HEK293 (cell line): ENCODE measurements at regions not wholly inside any gene's neighbourhood (a gene's known extent, or its start where the extent isn't known, plus 50 kb on each side); places are given as distances from the start of the nearest gene placed in this dataset.

Source experiments
- CTCF ChIA-PET: fragments of 350-600 bp; formaldehyde crosslinking; extraction: SDS; loops from one replicate; lab custom pipeline; 2021; ENCODE audit warnings: antibody characterized with exemption; lab: Yijun Ruan, JAX
- POLR2A ChIA-PET: fragments of 300-600 bp; formaldehyde crosslinking; extraction: SDS; loops from one replicate; lab custom pipeline; 2020; ENCODE audit warnings: antibody characterized with exemption, inconsistent platforms; lab: Yijun Ruan, JAX
- H3K27ac ChIP-seq: fragments of 200-500 bp; sonication (Bioruptor generic); 2 replicates; pipeline ENCODE4 v1.5.1; 2014; ENCODE audit warnings: low read depth, low read length, control low read depth, inconsistent platforms; ENCODE audit errors: extremely low read depth
- H3K36me3 ChIP-seq, 2 experiments: fragments of 200-500 bp in 1 of 2; sonication (Bioruptor generic) in 1 of 2; 1 replicate in 1 of 2; 2 replicates in 1 of 2; pipeline ENCODE4 v1.5.1; 2014 to 2017; ENCODE audit warnings: inconsistent platforms in 2 of 2, low read length in 2 of 2; ENCODE audit not compliant: control insufficient read depth in 2 of 2, insufficient read depth in 1 of 2
- H3K4me1 ChIP-seq: fragments of 200-500 bp; sonication (Bioruptor generic); 2 replicates; pipeline ENCODE4 v1.5.1; 2014; ENCODE audit warnings: mild to moderate bottlenecking, low read length, inconsistent platforms; ENCODE audit not compliant: control insufficient read depth, insufficient read depth
- H3K4me3 ChIP-seq: 2 replicates; pipeline ENCODE4 v1.5.1; 2011; ENCODE audit warnings: low read depth, mild to moderate bottlenecking, control low read depth, low read length, moderate library complexity
- H3K9me3 ChIP-seq: fragments of 200-500 bp; sonication (Bioruptor generic); 2 replicates; pipeline ENCODE4 v1.5.1; 2014; ENCODE audit warnings: low read depth, low read length, inconsistent platforms; ENCODE audit not compliant: control insufficient read depth, insufficient read depth
- GLIS1 ChIP-seq: fragments of 450-650 bp; formaldehyde crosslinking; IDR thresholded peaks from 2 replicates; pipeline ENCODE4 v1.5.1; 2016; ENCODE audit warnings: missing biosample characterization, missing genetic modification characterization
- KLF10 ChIP-seq: fragments of 450-650 bp; IDR thresholded peaks from 2 replicates; pipeline ENCODE4 v1.5.1; 2018; ENCODE audit warnings: missing biosample characterization, mild to moderate bottlenecking, missing genetic modification characterization
- KLF9 ChIP-seq: fragments of 450-650 bp; formaldehyde crosslinking; IDR thresholded peaks from 2 replicates; pipeline ENCODE4 v1.5.1; 2016; ENCODE audit warnings: missing biosample characterization, missing genetic modification characterization, low read depth
- MEIS1 ChIP-seq: sonication (generic); formaldehyde crosslinking; IDR thresholded peaks from 2 replicates; pipeline ENCODE4 v1.8.1; 2022; ENCODE audit warnings: missing genetic modification reagents, mild to moderate bottlenecking, borderline replicate concordance
- TRIM28 ChIP-seq: IDR thresholded peaks from 2 replicates; pipeline ENCODE4 v1.6.1; 2011; ENCODE audit warnings: low read length, control low read depth, borderline replicate concordance
- ZBTB21 ChIP-seq: fragments of 450-650 bp; formaldehyde crosslinking; IDR thresholded peaks from 2 replicates; pipeline ENCODE4 v1.5.1; 2017; ENCODE audit warnings: missing biosample characterization, missing genetic modification characterization
- ZNF146 ChIP-seq: fragments of 450-650 bp; formaldehyde crosslinking; IDR thresholded peaks from 2 replicates; pipeline ENCODE4 v1.5.1; 2016; ENCODE audit warnings: missing biosample characterization, missing genetic modification characterization
- ZNF211 ChIP-seq: fragments of 450-650 bp; formaldehyde crosslinking; IDR thresholded peaks from 2 replicates; pipeline ENCODE4 v1.5.1; 2016; ENCODE audit warnings: low read depth, missing biosample characterization, missing genetic modification characterization
- ZNF350 ChIP-seq: fragments of 450-650 bp; formaldehyde crosslinking; IDR thresholded peaks from 2 replicates; pipeline ENCODE4 v1.5.0; 2017; ENCODE audit warnings: missing biosample characterization, mild to moderate bottlenecking, missing genetic modification characterization
- ZNF530 ChIP-seq: fragments of 450-650 bp; formaldehyde crosslinking; IDR thresholded peaks from 2 replicates; pipeline ENCODE4 v1.5.1; 2016; ENCODE audit warnings: low read depth, missing biosample characterization, missing genetic modification characterization
- ZNF555 ChIP-seq: fragments of 450-650 bp; formaldehyde crosslinking; conservative IDR thresholded peaks from 2 replicates; pipeline ENCODE4 v1.5.1; 2017; ENCODE audit warnings: missing biosample characterization, mild to moderate bottlenecking, missing genetic modification characterization, inconsistent platforms
- ZNF585B ChIP-seq: fragments of 450-650 bp; formaldehyde crosslinking; IDR thresholded peaks from 2 replicates; pipeline ENCODE4 v1.5.1; 2016; ENCODE audit warnings: missing biosample characterization, missing genetic modification characterization
- ZNF621 ChIP-seq: fragments of 450-650 bp; formaldehyde crosslinking; IDR thresholded peaks from 2 replicates; pipeline ENCODE4 v1.5.1; 2017; ENCODE audit warnings: missing biosample characterization, missing genetic modification characterization
- ZNF670 ChIP-seq: fragments of 450-650 bp; formaldehyde crosslinking; IDR thresholded peaks from 2 replicates; pipeline ENCODE4 v1.5.1; 2016; ENCODE audit warnings: missing biosample characterization, missing genetic modification characterization, low read depth
- ZNF792 ChIP-seq: fragments of 450-650 bp; formaldehyde crosslinking; IDR thresholded peaks from 2 replicates; pipeline ENCODE4 v1.5.1; 2016; ENCODE audit warnings: missing biosample characterization, missing genetic modification characterization
- TF ChIP-seq, protein P1 (sequence below): fragments of 450-650 bp; formaldehyde crosslinking; IDR thresholded peaks from 2 replicates; pipeline ENCODE4 v1.5.1; 2016; ENCODE audit warnings: missing biosample characterization, missing genetic modification characterization
- TF ChIP-seq, protein P2 (sequence below): IDR thresholded peaks from 2 replicates; pipeline ENCODE4 v1.6.1; 2011; ENCODE audit warnings: mild to moderate bottlenecking, low read depth, low read length, borderline replicate concordance
- TF ChIP-seq, protein P3 (sequence below): fragments of 450-650 bp; formaldehyde crosslinking; conservative IDR thresholded peaks from 2 replicates; pipeline ENCODE4 v1.5.1; 2016; ENCODE audit warnings: low read depth, missing biosample characterization, missing genetic modification characterization
- TF ChIP-seq, protein P4 (sequence below): fragments of 450-650 bp; formaldehyde crosslinking; IDR thresholded peaks from 2 replicates; pipeline ENCODE4 v1.5.1; 2016; ENCODE audit warnings: missing biosample characterization, missing genetic modification characterization, low read depth

DNA sequence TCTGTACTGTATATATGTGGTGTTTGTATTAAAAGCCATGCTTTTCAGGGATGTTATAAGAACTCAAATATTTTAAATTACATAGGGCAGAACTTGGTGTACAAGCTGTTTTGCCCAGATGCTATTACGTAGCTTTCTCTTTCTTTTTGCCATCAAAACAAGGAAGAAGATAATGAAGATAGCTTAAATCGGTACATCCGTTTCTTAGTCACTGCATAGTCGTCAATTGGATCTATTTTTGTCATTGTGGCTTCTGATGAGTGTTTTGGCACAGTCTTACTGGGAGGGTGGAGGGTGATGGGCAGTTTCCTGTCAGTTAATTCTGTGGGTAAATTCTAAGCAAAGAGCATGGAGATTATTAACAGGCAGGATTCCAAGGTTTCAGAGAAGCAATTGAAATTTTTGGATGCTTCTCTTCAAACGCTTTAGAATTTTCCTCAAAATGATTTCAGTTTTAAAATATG, 649.1 kb upstream of the GJE1 start (continued):
- no peak for TF ChIP-seq GLIS1 (tag by site-specific recombination)
- no peak for TF ChIP-seq TRIM28
- TF ChIP-seq ZNF670 (tag by site-specific recombination), result no peak
- TF ChIP-seq, protein P1, sequence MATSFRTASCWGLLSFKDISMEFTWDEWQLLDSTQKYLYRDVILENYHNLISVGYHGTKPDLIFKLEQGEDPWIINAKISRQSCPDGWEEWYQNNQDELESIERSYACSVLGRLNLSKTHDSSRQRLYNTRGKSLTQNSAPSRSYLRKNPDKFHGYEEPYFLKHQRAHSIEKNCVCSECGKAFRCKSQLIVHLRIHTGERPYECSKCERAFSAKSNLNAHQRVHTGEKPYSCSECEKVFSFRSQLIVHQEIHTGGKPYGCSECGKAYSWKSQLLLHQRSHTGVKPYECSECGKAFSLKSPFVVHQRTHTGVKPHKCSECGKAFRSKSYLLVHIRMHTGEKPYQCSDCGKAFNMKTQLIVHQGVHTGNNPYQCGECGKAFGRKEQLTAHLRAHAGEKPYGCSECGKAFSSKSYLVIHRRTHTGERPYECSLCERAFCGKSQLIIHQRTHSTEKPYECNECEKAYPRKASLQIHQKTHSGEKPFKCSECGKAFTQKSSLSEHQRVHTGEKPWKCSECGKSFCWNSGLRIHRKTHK (tag by site-specific recombination), result no peak
- TF ChIP-seq ZNF146 (tag by site-specific recombination), result no peak
- no peak for TF ChIP-seq ZNF621
- no peak for TF ChIP-seq KLF10 (tag by site-specific recombination)
- TF ChIP-seq ZNF211 (tag by site-specific recombination), result no peak
- TF ChIP-seq ZBTB21 (tag by site-specific recombination), result no peak
- TF ChIP-seq, protein P2, sequence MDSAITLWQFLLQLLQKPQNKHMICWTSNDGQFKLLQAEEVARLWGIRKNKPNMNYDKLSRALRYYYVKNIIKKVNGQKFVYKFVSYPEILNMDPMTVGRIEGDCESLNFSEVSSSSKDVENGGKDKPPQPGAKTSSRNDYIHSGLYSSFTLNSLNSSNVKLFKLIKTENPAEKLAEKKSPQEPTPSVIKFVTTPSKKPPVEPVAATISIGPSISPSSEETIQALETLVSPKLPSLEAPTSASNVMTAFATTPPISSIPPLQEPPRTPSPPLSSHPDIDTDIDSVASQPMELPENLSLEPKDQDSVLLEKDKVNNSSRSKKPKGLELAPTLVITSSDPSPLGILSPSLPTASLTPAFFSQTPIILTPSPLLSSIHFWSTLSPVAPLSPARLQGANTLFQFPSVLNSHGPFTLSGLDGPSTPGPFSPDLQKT, result no peak
- TF ChIP-seq ZNF530, result no peak

DNA sequence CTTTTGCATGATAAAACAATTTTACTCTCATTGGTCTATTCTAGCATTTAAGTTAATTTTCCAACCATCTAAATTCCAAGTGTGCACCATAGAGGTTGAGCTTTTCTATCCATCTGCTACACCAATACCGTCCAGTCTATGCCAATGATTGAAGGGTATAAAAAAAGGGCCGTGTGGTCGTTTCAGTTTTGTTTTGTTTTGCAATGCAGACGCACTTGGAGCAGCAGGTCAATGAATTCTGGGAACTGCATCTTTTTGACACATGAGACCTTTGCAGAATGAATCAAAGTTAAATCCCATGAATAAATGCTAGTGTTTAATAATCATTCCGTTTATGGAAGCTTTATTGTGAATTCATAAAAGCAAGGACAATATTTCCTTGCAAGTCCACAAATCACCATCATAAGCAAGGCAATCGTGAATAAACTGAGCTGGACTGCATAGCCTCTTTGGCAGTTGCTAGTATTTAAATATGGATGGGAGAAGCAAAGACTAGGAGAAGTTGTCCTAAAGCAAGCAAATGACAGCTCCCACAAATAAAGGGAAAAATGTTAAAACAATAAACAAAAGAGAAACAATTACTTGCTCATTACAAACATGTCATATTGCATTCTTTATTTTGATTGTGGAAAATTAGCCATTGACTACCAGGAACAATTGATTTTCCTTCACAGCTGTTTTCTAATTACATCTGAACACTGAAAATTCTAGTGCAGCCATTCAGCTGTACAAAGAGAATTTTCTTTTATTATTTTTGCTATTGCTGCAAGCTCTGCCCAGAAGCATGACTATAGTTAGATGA, 649.7 kb upstream of the GJE1 start:
- CTCF ChIA-PET, result interaction anchor here (0.6 to 1.0 kb wide), 3 partner anchors 10 to 20 kb away, joined by 3 to 5 read pairs (median 3); no protein-coding TSS in a partner anchor
- no peaks in the 10 kb centered on the region; the same call in 1 of the 2 replicates for H3K9me3 ChIP-seq
- H3K36me3 ChIP-seq, result no peaks in the 10 kb centered on the region
- H3K4me3 ChIP-seq, result no peak overlapping the region
- no peak overlapping the region for H3K27ac ChIP-seq
- no peak for TF ChIP-seq MEIS1
- TF ChIP-seq, protein P3, sequence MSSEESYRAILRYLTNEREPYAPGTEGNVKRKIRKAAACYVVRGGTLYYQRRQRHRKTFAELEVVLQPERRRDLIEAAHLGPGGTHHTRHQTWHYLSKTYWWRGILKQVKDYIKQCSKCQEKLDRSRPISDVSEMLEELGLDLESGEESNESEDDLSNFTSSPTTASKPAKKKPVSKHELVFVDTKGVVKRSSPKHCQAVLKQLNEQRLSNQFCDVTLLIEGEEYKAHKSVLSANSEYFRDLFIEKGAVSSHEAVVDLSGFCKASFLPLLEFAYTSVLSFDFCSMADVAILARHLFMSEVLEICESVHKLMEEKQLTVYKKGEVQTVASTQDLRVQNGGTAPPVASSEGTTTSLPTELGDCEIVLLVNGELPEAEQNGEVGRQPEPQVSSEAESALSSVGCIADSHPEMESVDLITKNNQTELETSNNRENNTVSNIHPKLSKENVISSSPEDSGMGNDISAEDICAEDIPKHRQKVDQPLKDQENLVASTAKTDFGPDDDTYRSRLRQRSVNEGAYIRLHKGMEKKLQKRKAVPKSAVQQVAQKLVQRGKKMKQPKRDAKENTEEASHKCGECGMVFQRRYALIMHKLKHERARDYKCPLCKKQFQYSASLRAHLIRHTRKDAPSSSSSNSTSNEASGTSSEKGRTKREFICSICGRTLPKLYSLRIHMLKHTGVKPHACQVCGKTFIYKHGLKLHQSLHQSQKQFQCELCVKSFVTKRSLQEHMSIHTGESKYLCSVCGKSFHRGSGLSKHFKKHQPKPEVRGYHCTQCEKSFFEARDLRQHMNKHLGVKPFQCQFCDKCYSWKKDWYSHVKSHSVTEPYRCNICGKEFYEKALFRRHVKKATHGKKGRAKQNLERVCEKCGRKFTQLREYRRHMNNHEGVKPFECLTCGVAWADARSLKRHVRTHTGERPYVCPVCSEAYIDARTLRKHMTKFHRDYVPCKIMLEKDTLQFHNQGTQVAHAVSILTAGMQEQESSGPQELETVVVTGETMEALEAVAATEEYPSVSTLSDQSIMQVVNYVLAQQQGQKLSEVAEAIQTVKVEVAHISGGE (tag by site-specific recombination), result no peak
- 0 out of 2 replicates have a peak, but pooled peaks have one; percentile 2 for TF ChIP-seq ZNF350 (tag by site-specific recombination)
- TF ChIP-seq, all 188 proteins: peak for 1
- no peaks in the 10 kb centered on the region for H3K4me1 ChIP-seq
- POLR2A ChIA-PET, result no interaction called here

DNA sequence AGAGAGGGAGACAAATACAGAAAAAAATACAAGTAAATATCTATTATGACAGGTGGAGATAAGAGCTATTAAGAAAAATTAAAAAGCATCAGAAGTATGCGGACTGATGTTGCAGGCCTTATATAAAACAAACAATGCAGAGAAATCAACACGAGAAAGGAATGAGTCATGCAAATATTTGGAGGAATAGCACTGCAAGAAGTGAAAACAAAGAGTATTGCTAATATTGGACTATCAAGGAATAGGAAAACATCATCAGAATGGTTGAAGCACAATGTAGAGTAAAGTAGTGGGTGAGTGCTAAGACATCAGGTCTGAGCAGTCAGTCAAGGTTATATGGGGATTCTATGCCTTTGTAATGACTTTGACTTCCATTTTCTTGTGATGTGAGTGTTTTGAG, 657.5 kb upstream of the GJE1 start:
- CTCF ChIA-PET, result interaction anchor here (0.7 kb wide), 1 partner anchor 11 kb away, joined by 3 read pairs; no protein-coding TSS in a partner anchor
- TF ChIP-seq ZNF792 (no peak), KLF9 (no peak), ZNF555 (no peak), ZNF585B (tag by site-specific recombination) (no peak)
- TF ChIP-seq, protein P4, sequence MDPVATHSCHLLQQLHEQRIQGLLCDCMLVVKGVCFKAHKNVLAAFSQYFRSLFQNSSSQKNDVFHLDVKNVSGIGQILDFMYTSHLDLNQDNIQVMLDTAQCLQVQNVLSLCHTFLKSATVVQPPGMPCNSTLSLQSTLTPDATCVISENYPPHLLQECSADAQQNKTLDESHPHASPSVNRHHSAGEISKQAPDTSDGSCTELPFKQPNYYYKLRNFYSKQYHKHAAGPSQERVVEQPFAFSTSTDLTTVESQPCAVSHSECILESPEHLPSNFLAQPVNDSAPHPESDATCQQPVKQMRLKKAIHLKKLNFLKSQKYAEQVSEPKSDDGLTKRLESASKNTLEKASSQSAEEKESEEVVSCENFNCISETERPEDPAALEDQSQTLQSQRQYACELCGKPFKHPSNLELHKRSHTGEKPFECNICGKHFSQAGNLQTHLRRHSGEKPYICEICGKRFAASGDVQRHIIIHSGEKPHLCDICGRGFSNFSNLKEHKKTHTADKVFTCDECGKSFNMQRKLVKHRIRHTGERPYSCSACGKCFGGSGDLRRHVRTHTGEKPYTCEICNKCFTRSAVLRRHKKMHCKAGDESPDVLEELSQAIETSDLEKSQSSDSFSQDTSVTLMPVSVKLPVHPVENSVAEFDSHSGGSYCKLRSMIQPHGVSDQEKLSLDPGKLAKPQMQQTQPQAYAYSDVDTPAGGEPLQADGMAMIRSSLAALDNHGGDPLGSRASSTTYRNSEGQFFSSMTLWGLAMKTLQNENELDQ (tag by site-specific recombination), result no peak

More for the DNA sequence above, 657.5 kb upstream of the GJE1 start:
- no peak overlapping the region for H3K4me3 ChIP-seq
- no peaks in the 10 kb centered on the region for H3K36me3 ChIP-seq
- H3K9me3 ChIP-seq, result no peaks in the 10 kb centered on the region
- POLR2A ChIA-PET, result no interaction called here
- H3K27ac ChIP-seq, result no peak overlapping the region
- H3K4me1 ChIP-seq, result no peaks in the 10 kb centered on the region
